ENCODE measurements at regions not wholly inside any gene's neighbourhood (a gene's known extent, or its start where the extent isn't known, plus 50 kb on each side); places are given as distances from the start of the nearest gene placed in this dataset.

DNA sequence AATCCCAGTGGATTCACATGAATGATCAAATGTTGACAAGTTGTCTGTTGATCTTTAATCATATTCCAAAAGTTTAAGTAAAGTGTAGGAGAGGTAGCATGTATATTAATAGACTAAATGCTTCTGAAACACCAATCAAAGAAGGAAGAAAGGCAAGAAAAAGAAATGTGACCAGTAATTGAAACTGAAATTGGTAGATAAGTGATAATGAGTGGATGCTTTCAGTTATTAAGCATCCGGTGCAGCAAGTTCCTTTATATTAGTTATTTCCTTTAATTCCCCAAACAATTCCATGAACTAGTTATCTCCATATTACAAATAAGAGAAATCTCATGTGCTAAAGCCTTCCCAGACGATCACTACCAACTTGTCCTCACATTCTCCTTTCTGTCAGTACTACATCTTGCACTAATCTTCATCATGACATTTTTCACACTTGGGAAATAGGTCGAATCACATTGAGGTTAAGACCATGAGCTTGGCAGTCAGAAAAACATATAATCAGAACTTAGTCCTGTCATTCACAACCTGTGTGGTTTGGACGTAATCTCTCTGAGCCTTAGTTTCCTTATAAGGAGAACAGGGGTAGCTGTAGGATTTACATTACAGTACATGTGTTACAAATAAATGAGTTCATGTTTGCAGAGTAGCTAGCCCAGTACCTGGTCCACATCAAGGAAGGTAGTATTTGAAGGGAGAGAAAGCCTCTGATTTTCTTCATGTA, 182.1 kb downstream of the NOL4 start:
- H3K27ac Mint-ChIP-seq, result no peak overlapping the region
- intact Hi-C loops (cut with micrococcal nuclease), result no loop called here
- no peaks in the 10 kb centered on the region for H3K27me3 Mint-ChIP-seq
- H3K9me3 Mint-ChIP-seq, result no peaks in the 10 kb centered on the region
- no peak for DNase-seq
- H3K36me3 Mint-ChIP-seq (ENCODE audit: low read depth), result no peaks in the 10 kb centered on the region
- peaks cover 2% of the 10 kb centered on the region for H3K4me1 Mint-ChIP-seq
- H3K4me3 Mint-ChIP-seq, result no peak overlapping the region

- H3K4me1 Mint-ChIP-seq, result peaks cover 2% of the 10 kb centered on the region
- intact Hi-C loops (cut with micrococcal nuclease), result no loop called here
- no peaks in the 10 kb centered on the region for H3K27me3 Mint-ChIP-seq
- no peak overlapping the region for H3K4me3 Mint-ChIP-seq
- no peak overlapping the region for H3K27ac Mint-ChIP-seq
- H3K36me3 Mint-ChIP-seq (ENCODE audit: low read depth), result no peaks in the 10 kb centered on the region
- no peaks in the 10 kb centered on the region for H3K9me3 Mint-ChIP-seq
- no peak for DNase-seq
Measured at GRCh38 chr18:34039611-34040010, 185.1 kb downstream of the NOL4 start.

DNA sequence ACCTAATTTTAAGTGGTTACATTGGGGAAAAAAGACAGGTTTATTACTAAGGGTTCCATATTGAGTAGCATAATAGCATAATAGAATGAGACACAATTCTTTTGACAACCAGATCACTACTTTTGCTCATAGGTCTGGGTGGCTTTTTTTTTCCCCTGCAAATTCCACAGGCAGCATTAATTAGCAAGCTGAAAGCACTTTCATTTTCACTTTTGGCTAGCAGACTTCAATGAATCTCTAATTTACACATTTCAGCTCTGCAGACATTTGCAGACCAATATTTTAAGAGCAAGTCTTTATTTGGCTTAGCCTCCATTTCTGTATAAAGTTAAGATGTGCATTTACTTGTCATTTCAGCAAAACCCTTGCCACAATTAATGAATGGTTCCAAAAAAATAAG, 185.5 kb downstream of the NOL4 start:
- H3K9me3 Mint-ChIP-seq, result no peaks in the 10 kb centered on the region
- intact Hi-C loops (cut with micrococcal nuclease), result no loop called here
- no peak overlapping the region for H3K27ac Mint-ChIP-seq
- H3K36me3 Mint-ChIP-seq (ENCODE audit: low read depth), result no peaks in the 10 kb centered on the region
- peaks cover 2% of the 10 kb centered on the region for H3K4me1 Mint-ChIP-seq
- H3K27me3 Mint-ChIP-seq, result no peaks in the 10 kb centered on the region
- no peak for DNase-seq
- no peak overlapping the region for H3K4me3 Mint-ChIP-seq

- Mint-ChIP-seq H3K36me3 (ENCODE audit: low read depth) (no peaks in the 10 kb centered on the region), H3K4me3 (no peak overlapping the region), H3K9me3 (no peaks in the 10 kb centered on the region), H3K4me1 (peaks cover 2% of the 10 kb centered on the region), H3K27me3 (no peaks in the 10 kb centered on the region), H3K27ac (no peak overlapping the region)
- intact Hi-C loops (cut with micrococcal nuclease), result no loop called here
- no peak for DNase-seq
Measured at GRCh38 chr18:34038086-34038485, 186.6 kb downstream of the NOL4 start.

DNA sequence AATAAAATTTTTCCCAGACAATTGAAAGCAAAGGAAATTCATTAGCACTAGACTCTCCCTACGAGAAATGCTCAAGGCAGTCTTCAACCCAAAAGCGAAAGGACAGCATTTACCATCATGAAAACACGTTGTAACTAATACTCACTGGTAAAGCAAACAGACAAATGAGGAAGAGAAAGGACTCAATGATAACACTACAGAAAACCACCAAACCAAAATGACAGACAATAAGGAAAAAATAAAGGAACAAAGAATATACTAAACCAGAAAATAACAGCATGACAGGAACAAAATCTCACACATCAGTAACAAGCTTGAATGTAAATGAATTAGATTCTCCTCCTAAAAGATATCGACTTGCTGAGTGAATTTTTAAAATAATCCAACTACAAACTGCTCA, 190.7 kb downstream of the NOL4 start:
- intact Hi-C loops (cut with micrococcal nuclease), result no loop called here
- no peaks in the 10 kb centered on the region for H3K36me3 Mint-ChIP-seq (ENCODE audit: low read depth)
- H3K4me3 Mint-ChIP-seq, result no peak overlapping the region
- no peak overlapping the region for H3K27ac Mint-ChIP-seq
- no peaks in the 10 kb centered on the region for H3K4me1 Mint-ChIP-seq
- no peaks in the 10 kb centered on the region for H3K27me3 Mint-ChIP-seq
- DNase-seq, result no peak
- no peaks in the 10 kb centered on the region for H3K9me3 Mint-ChIP-seq

- Mint-ChIP-seq H3K27ac (no peak overlapping the region), H3K4me1 (no peaks in the 10 kb centered on the region), H3K4me3 (no peak overlapping the region), H3K9me3 (no peaks in the 10 kb centered on the region), H3K27me3 (no peaks in the 10 kb centered on the region), H3K36me3 (ENCODE audit: low read depth) (no peaks in the 10 kb centered on the region)
- DNase-seq, result no peak
- intact Hi-C loops (cut with micrococcal nuclease), result no loop called here
Measured at GRCh38 chr18:34031810-34032209, 192.9 kb downstream of the NOL4 start.

DNA sequence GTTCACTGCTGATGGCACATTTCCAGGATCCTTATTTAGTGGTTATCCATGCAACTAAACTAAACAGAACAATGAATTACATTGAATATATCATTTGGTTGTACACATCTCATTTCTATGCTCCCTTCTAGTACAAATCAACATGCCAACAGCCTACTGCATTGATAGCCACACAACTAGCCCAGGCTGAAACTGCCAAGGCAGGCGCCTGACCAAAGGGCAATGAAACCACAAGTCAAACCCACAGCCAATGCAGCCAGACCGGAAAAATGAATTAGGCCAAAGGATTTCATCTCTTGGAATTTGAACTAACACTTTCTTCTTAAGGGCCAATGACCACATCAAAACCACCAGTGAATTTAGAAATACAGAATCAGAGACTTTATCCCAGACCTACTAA, 196.4 kb downstream of the NOL4 start:
- H3K4me3 Mint-ChIP-seq, result no peak overlapping the region
- no peak for DNase-seq
- no peaks in the 10 kb centered on the region for H3K9me3 Mint-ChIP-seq
- no peak overlapping the region for H3K27ac Mint-ChIP-seq
- intact Hi-C loops (cut with micrococcal nuclease), result no loop called here
- H3K4me1 Mint-ChIP-seq, result no peaks in the 10 kb centered on the region
- no peaks in the 10 kb centered on the region for H3K36me3 Mint-ChIP-seq (ENCODE audit: low read depth)
- H3K27me3 Mint-ChIP-seq, result no peaks in the 10 kb centered on the region

- Mint-ChIP-seq H3K9me3 (no peaks in the 10 kb centered on the region), H3K36me3 (ENCODE audit: low read depth) (no peaks in the 10 kb centered on the region), H3K4me1 (no peaks in the 10 kb centered on the region), H3K4me3 (no peak overlapping the region), H3K27me3 (no peaks in the 10 kb centered on the region), H3K27ac (no peak overlapping the region)
- intact Hi-C loops (cut with micrococcal nuclease), result no loop called here
- no peak for DNase-seq
Measured at GRCh38 chr18:34025191-34025801, 199.4 kb downstream of the NOL4 start.

- no peak overlapping the region for H3K4me3 Mint-ChIP-seq
- no peak for DNase-seq
- H3K27ac Mint-ChIP-seq, result no peak overlapping the region
- intact Hi-C loops (cut with micrococcal nuclease), result no loop called here
- no peaks in the 10 kb centered on the region for H3K27me3 Mint-ChIP-seq
- no peaks in the 10 kb centered on the region for H3K36me3 Mint-ChIP-seq (ENCODE audit: low read depth)
- H3K4me1 Mint-ChIP-seq, result no peaks in the 10 kb centered on the region
- H3K9me3 Mint-ChIP-seq, result no peaks in the 10 kb centered on the region
Measured at GRCh38 chr18:34023471-34023870, 201.2 kb downstream of the NOL4 start.

- intact Hi-C loops (cut with micrococcal nuclease), result no loop called here
Measured at GRCh38 chr18:34018336-34018735, 206.4 kb downstream of the NOL4 start.

GRCh38 chr18:34003687-34004086, 221.0 kb downstream of the NOL4 start:
- no peaks in the 10 kb centered on the region for H3K36me3 Mint-ChIP-seq (ENCODE audit: low read depth)
- H3K4me3 Mint-ChIP-seq, result no peak overlapping the region
- no peaks in the 10 kb centered on the region for H3K9me3 Mint-ChIP-seq
- no peaks in the 10 kb centered on the region for H3K4me1 Mint-ChIP-seq
- intact Hi-C loops (cut with micrococcal nuclease), result no loop called here
- H3K27ac Mint-ChIP-seq, result no peak overlapping the region
- H3K27me3 Mint-ChIP-seq, result no peaks in the 10 kb centered on the region
- DNase-seq, result no peak

More at GRCh38 chr18:34018336-34018735, 206.4 kb downstream of the NOL4 start:
- no peaks in the 10 kb centered on the region for H3K27me3 Mint-ChIP-seq
- no peaks in the 10 kb centered on the region for H3K4me1 Mint-ChIP-seq
- no peak overlapping the region for H3K4me3 Mint-ChIP-seq
- no peaks in the 10 kb centered on the region for H3K9me3 Mint-ChIP-seq
- H3K27ac Mint-ChIP-seq, result no peak overlapping the region
- H3K36me3 Mint-ChIP-seq (ENCODE audit: low read depth), result no peaks in the 10 kb centered on the region
- no peak for DNase-seq

GRCh38 chr18:34002130-34002529, 222.6 kb downstream of the NOL4 start:
- no peaks in the 10 kb centered on the region for H3K36me3 Mint-ChIP-seq (ENCODE audit: low read depth)

DNA sequence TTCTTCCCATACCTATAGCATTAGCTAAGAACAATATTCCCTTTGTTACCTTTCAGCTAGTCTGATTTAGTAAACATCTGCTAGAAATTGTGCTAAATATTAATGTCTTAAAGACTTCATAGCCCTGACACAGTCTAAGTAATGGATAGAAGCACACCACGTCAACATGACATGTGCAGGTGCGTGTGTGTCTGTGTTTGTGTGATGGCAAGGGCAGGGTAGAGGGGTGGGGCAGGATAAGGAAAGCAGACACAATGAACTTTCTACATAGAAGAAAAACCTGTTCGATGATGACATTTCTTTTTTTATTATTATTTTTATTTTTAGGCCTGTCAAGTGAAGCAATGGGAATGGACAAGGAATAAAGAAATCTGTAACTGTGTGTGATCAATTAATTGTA, 223.3 kb downstream of the NOL4 start:
- no peaks in the 10 kb centered on the region for H3K27me3 Mint-ChIP-seq
- no peaks in the 10 kb centered on the region for H3K4me1 Mint-ChIP-seq
- intact Hi-C loops (cut with micrococcal nuclease), result no loop called here
- H3K27ac Mint-ChIP-seq, result no peak overlapping the region
- H3K9me3 Mint-ChIP-seq, result no peaks in the 10 kb centered on the region
- no peaks in the 10 kb centered on the region for H3K36me3 Mint-ChIP-seq (ENCODE audit: low read depth)
- DNase-seq, result no peak
- no peak overlapping the region for H3K4me3 Mint-ChIP-seq

More at GRCh38 chr18:34002130-34002529, 222.6 kb downstream of the NOL4 start:
- Mint-ChIP-seq H3K4me3 (no peak overlapping the region), H3K4me1 (no peaks in the 10 kb centered on the region), H3K27ac (no peak overlapping the region), H3K27me3 (no peaks in the 10 kb centered on the region), H3K9me3 (no peaks in the 10 kb centered on the region)
- intact Hi-C loops (cut with micrococcal nuclease), result no loop called here
- no peak for DNase-seq

DNA sequence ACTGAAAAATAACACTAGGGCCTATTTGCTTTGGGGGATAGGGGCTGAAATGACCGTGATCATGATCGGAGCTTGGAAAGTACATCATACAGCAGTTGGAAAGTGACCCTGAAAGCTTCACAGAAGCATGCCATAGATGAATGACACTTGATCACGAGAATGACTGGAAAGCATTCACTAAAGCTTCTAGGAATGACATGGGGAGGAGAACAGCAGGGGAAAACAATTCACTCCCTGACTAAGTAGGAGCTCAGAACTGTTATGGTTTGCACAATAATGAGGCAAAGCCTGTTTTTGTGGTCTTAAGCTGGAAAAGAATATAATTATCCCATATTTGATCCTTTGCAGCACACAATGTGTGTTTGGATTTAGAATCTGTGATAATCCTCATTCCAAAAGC, 237.5 kb downstream of the NOL4 start:
- intact Hi-C loops (cut with micrococcal nuclease), result no loop called here
- Mint-ChIP-seq H3K36me3 (ENCODE audit: low read depth) (no peaks in the 10 kb centered on the region), H3K27me3 (no peaks in the 10 kb centered on the region), H3K4me1 (no peaks in the 10 kb centered on the region), H3K4me3 (no peak overlapping the region), H3K27ac (no peak overlapping the region), H3K9me3 (no peaks in the 10 kb centered on the region)
- DNase-seq, result no peak

DNA sequence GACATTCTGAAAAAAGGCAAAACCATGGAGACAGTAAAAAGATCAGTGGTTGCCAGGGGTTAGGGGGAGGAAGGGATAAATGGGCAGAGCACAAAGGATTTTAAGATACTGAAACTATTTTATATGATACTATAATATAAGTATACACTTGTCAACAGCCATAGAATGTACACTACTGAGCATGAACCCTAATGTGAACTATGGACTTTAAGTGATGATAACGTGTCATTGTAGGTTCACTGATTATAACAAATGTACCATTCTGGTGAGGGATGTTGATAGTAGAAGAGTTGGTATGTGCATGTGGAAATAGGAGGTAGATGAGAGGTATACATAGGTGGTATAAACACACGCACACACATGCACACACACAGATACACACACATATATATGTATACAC, 241.6 kb downstream of the NOL4 start:
- intact Hi-C loops (cut with micrococcal nuclease), result no loop called here
- DNase-seq, result no peak
- Mint-ChIP-seq H3K27me3 (no peaks in the 10 kb centered on the region), H3K9me3 (no peaks in the 10 kb centered on the region), H3K4me3 (no peak overlapping the region), H3K36me3 (ENCODE audit: low read depth) (no peaks in the 10 kb centered on the region), H3K27ac (no peak overlapping the region), H3K4me1 (no peaks in the 10 kb centered on the region)

Data from activated CD4-positive, alpha-beta T cell treated with anti-CD3 and anti-CD28 coated beads, Interleukin-2, amount 10 ng/mL, durations not matched to agents 24 days and 14 days (primary cell).